Fibroblast of skin of right biceps (primary cell): ENCODE measurements at regions not wholly inside any gene's neighbourhood (a gene's known extent, or its start where the extent isn't known, plus 50 kb on each side); places are given as distances from the start of the nearest gene placed in this dataset.

Source experiments
- DNase-seq: peaks from one replicate; pipeline ENCODE4 v3.0.0-alpha.2; 2013

DNA sequence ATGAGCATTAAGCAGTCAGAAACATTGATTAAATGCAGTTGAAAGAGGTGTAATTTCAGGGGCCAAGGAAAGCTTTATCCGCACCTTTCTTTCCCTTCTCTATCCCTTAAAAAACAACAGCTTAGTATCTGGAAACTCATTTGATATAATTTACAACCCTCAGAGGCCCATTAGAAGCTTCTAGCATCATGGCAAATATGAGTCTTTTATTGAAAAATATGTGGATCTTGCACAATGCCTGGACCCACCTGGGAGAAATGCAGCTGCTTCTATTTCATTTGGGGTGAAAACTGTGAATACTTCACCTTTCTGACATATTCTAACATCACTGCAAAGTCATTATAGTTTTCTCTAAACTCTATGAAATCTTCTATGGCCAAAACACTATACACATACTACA lies 492.2 kb upstream of the PSMD7 start:
- no peak for DNase-seq

DNA sequence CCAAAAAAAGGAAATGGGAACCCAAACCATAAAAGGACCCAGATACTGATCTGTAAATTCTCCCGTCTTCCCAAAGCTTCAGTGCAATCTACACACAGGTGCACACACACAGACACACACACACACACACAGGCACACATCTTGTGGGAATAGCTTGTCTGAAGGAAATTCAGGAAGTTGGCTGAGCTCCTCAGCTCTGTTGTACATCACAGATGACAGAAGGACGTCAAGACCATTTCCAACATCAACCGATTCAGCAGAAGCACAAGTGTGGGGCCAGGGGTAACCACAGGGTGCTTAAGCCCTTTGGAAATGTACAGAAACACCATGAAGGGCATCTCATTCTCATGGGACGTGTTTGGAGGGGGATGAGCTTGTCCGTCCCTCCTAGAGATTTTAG lies 498.1 kb upstream of the PSMD7 start:
- DNase-seq: no peak

DNA sequence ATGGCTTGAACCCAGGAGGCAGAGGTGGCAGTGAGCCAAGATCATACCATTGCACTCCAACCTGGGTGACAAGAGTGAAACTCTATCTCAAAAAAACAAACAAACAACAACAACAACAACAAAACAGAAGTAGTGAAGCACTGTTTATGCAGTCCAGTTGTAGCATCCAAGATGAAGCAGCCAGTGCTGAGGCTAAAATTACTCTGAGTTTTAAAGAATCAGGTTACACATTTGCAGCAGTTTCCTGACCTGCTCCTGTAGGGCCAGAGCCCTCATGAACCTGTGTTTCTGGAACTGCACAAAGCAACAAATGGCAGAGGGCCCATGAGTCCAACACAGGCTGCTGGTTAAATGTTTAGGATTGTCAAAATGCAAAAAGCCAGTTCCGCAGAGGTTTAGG lies 499.5 kb upstream of the PSMD7 start:
- no peak for DNase-seq

DNA sequence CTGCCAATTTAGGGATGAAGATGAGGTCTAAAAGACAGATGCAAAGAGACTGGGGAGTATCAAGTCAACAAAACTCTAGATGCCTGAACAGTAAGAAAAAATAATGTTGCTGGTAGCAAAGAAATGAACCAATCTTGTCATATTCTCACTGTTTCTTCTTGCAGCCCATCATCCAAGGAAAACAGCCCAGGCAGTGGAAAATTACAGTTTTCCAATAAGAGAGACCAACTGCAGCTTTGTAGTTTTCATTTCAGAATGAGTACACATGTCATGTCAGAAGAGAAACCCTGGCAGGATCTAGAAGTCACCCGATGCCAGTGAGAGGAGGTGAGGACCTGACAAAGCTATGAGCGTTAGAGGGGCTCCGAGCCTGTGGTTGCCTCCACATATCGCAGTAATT lies 500.4 kb upstream of the PSMD7 start:
- no peak for DNase-seq

DNA sequence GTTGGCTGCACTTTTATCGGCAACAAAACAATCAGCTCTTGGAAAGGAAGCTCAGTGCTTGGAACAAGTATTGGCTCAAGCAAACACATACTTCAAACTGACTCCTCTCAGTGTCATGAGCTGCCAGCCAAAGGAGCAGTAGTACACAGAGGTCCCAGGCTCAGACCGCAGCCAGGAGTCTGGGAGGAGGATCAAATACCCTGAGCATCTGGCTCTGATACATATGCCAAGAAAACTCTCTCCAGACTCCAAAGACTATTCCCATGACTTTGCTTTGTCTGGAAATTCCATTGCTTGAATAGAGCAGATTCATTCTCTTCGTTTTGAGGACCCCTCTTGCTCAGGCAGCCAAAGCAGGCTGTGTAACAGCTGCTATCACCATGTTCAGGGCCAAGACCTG lies 501.6 kb upstream of the PSMD7 start:
- DNase-seq: peak; percentile 15

DNA sequence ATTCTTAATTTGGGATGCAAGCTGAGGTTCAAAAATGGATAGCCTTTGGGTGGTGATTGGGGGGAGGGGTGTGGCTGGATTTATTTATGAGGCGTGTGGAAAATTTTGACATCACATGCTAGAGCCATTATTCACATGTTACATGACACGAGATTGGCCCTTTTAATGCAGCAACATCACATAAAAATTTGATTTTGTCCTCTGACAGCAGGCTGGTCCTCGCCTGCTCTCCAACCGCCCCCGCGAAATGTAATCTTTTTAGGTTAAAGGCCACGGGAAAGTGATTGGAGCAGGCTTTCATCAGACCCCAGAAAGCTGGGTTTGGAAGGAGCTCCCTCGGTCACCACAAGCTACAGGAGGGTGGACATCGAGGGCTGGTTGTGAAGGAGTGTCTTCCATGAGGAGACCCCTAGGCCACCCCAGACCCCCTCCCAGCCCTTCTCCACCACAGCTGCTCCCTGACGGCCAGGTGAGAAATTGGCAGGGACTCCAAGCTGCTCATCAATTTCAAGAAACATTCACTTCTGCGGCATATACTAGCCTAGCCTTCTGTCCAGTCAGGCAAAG lies 502.7 kb upstream of the PSMD7 start:
- DNase-seq: no peak

DNA sequence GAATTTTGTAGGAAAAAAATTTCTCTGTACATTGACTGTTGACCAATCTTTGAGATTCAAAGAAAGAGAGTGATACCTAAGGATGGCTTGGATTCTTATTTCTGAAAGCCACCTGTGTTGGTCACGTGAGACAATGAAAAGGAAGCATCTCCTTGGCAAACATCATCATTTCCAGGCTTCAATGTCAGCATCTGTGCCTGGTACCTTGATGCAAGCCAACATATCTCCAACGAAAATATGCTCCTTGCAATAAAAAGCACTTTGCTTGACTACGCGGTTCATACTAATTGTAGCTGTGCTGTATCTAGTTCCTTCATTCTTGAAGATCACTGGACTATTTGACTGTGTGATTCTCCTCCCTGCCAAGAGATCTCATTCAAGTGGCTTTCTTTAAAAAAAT lies 503.4 kb upstream of the PSMD7 start:
- DNase-seq: no peak

DNA sequence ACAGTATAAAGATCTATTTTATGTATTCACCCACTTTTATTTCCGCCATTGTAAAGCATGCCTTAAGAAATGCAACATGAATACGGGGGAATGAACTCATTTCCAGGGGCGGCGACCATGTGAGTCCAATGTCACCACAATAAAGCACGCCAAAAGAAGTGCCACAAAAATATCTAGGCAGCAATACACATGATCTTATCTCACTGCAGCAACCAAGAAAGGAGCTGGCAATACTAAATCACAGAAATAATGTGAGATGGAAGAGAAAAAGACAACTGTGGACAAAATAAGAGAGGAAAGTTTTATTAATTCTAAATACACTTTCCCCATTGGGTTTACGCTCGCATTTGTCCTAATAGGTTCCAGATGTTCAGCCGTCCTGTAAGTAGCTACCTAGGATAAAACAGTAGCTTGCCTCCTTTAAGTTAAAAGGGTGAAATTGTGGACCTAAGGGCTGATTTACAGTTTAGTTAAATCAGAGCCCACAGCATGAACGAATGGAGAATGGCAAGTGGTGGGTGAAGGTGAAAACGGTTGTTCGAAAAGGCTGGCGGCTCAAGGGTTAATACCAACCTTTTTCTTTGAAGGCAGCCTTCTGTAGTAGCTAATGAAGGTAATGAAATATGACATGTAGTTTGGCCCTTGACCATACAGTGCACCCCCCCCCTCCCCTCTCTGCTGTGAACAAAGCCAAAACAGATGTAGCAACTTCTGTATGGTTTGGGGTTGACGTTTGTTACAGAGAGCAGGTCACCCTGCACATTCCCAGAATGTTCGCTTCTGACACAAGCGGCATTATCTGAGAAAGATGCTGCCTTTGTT lies 504.2 kb upstream of the PSMD7 start:
- DNase-seq: no peak

DNA sequence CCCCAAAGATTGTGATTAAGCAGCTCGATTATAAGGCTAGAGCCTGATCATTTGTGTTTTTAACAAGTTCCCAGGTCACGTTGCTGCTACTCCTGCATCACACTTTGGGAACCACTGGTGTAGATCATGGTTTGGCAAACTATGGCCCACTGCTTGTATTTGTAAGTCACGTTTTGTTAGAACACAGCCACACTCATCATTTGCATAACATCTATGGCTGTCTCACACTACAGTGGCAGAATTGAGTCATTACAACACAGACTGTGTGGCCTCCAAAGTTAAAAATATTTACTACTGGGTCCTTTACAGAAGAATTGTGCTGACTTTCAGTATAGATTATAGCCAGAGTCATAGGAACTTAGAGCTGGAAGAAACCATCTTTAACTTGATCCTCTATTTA lies 515.3 kb upstream of the PSMD7 start:
- DNase-seq: no peak

DNA sequence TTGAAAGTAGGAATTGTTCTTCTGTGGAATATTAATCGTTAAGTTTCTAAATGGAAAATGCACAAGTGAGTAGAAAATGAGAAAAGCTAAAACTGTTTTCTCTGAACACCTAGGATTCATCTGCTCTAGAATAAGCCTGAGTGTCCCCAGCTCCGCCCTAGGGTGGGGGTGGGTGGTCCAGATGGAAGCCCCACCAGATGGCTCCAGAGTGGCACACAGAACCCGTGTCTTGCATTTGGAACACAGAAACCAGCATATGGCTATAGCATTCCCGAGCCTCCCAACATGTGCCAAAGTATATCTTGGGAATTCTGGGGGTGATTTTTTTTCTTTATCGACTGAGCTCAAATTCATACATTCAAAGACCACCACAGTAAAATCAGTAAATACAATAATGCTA lies 517.7 kb upstream of the PSMD7 start:
- DNase-seq: no peak

DNA sequence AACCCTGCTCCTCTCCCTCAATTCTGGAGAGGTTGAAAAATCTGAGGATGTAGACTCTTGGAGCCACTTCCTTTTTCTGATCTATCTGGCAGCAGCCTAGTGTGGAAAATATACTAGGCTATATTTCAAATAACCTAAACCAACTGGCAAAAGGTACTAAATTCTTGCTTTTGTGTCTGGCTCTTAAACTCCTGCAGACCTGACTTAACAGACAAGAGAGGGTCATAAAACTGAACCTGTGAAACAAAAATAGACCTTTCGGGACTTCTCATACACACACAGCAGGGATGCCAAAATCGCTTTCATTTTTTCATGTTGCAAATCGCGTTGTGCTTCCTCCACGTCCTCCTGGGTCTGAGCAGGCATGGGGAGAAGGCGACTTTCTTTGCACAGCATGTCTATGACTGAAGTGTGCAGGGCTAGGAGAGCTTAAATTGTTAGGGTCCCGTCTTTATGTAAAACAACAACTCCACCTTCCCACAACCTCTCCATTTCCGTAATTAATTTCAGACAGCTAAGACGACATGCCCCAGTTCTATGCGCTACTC lies 520.7 kb upstream of the PSMD7 start:
- DNase-seq: no peak

DNA sequence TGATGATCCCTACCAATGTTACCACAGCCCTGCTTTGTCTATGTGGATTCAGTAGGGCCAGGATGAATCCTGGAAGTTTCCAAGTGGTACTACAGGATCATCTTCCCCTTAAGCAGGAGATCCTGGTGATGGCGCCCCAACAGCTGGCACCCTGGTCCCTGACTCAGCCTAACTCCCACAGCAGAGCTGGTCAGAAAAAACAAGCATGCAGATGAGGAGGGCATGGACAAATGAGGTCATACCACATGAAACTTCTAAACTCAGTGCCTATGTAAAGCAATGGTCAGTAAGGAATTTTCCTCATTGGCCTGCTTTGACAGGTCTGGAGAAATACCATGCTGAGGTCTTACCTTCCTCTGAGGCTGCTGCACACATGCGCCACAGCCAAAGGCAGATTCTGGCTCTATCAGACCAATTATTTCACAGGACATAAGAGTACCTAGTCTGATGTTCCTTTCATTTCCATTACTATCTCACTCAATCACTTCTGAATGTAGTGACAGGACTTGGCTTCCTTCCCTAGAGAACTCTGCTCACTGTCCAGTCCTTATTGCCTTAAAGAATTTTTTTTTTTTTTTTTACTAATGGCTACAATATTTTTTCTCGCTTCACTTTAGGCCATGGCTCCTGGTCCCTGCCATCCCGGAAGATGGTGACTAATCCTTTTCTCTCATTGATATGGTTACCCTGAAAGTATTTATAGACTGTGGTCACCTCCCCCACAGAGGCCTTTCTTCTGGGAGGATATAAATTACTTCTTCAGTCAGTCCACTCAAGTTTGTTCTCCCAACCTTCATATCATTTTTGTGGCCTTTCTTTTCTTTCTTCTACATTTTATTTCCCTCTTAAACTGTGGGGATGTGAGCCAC lies 525.2 kb upstream of the PSMD7 start:
- DNase-seq: peak; percentile 74

DNA sequence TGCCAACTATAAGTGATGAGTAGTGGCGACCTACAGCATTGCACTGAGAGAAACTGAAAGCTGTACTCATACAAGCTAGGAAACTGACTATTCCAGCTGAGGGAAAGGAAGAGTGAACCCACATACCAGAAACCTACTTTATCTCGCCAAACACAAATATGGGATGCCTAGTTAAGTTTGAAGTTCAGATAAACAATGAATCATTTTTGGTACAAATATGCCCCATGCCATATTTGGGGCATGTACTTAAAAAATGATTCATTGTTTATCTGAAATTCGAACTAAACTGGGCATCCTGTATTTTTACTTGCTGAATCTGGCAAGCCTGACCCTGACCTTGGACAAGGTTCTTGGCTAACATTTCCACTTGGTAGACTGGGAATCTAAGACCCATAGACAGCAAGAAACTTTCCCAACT lies 527.8 kb upstream of the PSMD7 start:
- no peak for DNase-seq

DNA sequence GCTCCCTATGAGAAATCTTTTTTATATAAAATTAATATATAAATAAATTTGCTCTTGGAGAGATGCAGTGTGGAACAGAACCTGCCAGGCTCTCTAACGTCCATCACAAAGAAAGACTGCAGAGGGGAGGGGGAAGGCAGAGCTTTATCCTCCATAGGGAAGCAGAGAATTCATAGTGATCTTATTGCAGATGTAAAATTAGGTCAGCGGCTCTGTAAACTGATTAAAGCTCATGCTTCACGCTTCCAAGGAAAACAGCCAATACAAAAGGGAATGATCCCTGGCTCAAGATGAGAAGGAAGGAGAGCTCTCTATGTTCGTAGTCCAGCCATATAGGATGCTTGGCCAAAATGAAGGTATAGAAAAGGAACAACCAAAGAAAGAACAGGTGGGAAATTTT lies 532.3 kb upstream of the PSMD7 start:
- DNase-seq: no peak

DNA sequence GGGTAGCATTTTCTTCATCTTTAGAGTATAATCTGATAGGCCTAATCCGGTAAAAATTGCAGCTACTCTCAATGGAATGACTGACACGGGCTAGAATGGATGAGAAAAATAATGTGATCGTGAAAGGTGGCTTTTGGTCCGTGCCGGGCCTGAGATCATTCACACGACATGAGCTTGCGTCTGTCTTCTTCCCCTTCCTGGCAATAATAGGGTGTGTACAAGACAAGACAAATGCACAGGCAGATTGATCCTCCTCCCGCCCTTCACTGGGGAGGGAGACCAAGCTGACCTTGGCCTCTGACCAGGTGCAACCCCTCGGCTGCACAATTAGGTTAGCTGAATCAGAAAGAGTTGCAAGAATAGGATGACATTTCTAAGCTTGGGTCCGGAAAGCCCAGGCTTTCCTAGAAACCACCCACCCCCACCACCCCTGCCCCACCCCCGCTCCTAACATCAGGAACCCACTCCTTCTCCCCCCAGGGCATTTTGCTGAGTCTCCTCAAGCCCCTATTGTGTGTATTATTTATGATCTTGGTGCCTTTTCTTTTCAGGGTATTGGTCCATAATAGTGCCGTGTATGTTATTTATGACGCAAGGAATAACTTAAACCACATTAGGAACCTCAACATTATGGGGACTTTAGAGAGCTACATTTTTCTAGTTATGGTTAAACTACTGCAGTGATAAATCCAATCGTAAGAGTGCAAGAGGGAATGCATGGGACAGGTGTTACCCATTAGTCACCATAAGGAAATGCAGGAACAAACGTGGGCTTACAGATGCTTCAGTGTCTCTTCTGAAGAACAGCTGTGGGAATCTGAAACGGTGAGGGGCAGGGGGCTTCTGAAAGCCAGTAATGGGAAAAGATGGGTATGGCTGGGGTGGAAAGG lies 540.1 kb upstream of the PSMD7 start:
- no peak for DNase-seq

DNA sequence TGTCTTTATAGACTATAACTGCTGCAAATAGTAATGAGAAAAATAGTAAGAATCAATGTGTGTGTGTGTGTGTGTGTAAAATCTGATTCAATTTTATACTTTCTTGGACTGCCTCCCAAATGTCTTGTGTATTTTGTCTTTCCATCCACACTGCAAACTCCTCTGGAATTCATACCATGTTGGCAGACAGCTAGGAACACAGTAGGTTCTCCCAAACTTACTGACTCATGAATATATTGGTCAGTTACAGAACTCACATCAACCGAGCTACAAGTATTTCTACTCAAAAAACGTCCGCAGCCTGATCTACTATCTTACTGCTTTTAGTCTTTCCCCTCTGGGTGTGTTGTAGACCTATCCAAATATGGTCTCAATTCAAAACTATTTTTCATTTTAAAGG lies 542.7 kb upstream of the PSMD7 start:
- DNase-seq: no peak

DNA sequence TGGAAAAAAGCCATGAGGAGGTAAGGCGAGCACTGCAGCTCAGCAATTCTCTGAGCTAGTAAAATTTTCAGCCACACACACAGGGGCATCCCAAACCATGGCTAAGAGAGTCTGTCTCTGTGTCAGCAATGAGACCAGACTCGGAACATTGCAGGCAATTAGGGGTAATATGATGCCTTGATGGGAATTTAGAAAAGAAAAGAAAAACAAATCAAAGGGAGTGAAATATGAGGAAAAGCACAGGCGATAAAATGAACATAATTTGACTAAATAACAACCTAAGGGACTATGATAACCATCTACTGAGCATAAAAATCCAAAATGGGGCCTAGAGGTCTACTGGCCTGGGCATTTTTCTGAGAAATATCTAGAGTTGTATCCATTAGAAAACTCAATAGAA lies 546.0 kb upstream of the PSMD7 start:
- DNase-seq: no peak

DNA sequence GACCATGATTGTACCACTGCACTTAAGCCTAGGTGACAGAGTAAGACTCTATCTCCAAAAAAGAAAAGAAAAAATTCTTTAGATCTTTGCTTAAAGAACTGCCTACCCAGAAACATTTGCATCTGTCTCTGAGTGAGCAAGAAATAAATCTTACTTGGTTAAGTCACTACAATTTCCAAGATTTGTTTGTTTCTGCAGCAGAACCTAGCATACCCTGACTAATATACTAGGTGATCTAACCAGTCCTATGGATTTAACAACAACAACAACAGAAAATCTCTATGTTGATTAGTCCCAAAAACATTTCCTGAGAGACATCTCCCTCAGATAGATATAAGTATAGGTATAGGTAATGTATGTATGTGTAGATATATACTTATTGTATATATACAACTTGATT lies 549.3 kb upstream of the PSMD7 start:
- no peak for DNase-seq

DNA sequence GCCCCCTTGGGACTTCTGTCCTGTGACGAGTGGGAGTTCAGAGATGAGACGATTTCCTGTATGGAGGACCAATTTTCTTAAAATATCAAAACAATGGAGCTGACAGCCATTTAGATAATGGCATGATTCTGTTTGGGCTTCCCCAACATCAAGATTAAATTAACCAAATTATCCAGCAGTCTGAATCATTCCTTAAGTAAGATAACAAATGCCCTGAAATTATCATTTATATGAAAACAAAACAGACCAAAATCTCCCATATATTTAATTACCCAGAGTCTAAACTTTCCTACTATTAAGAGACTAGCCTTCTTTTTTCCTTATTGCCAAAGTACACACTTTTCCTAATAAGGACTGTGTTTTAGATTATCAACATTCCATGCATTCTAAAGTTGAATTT lies 550.1 kb upstream of the PSMD7 start:
- DNase-seq: no peak

DNA sequence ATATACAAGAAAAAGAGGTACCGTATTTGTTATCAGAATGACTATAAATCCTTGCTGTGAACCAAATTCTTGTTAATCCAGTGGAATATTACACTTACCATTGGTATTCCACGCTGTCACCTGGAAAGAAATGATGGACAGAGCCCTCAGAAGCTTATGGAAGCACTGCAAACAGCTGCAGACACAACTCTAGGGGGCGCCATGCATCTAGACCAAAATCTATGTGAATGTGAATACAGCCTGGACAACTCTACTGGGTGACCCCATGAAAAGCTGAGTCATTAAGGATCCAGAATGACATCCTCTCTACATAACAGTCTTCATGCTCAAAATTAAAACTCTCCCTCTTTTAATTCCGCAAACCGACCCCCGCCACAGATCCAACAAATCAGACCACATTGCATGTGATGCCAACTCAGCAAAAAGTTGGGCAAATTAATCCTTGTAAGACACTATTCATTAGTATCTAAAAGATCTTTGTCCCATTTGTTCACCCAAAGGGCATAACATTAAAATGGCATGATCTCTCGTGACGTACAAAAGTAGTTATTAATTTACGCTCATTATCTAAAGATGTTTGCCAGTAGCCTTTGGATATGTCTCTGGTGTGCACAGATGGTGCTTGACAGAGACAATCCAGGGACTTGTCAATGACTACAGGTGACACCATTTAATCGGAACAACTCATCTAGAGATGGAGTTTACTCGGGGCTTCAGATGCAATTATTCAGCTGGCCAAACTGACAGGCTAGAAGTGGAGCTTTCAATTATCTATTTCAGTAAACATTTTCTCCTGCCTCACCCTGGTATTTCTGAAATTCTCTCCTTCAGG lies 552.7 kb upstream of the PSMD7 start:
- no peak for DNase-seq

DNA sequence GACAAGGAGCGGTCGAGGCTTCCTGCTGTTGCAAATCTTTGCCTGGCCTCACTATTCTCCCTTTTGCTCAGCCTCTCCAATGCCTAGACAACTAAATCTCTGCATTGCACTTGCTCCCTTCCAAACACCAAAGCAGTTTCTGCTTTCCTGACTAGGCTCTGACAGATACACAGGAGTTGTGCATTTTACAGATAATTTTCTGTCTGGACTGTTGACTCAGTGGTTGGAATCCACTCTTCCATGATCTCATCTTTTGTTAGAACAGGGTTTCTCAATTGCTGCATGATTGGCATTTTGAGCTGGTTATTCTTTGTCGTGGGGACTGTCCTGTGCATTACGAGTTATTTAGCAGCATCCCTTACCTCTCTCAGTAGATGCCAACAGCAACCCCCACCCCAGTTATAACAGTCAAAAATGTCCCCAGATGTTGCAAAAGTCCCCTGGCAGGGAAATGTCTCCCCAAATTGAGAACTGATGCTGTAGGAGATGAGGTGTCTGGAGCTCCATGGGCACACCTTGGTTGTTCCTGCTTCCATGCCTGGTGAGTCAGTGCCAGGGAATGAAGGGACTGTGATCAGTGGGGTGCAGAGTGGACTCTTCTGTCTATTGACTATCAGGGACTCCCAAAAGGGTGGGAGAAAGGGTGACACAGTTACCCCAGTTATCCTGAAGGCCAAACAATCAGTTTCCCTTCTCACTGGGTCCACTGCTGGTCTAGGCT lies 557.4 kb upstream of the PSMD7 start:
- no peak for DNase-seq
